ENCODE measurements at regions not wholly inside any gene's neighbourhood (a gene's known extent, or its start where the extent isn't known, plus 50 kb on each side); places are given as distances from the start of the nearest gene placed in this dataset.

DNA sequence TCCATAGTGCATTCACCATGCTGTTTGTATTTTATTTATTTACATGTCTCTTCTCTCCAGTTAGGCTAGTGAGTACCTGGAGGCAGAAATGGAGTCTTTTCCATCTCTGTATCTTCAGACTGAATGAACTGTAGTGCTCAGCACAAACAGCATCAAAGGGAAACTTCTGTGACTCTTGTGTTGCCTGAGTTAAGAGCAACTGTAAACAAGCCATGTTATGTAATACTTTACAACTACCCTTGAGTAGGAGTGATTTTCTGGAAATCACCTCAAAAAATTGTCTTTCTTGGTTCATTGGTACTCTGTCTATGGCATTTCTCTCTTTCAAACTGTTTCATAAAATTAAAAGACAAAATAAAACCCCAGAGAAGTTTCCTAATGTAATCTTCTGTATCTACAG, 258.3 kb downstream of the CGGBP1 start:
- Histone ChIP-seq H3K36me3 (replicated peaks in 1 of 2; ENCODE audit: control insufficient read depth in 1 of 2, insufficient read depth in 2 of 2, low read length in 2 of 2) (no peaks in the 10 kb centered on the region), H3K79me2 (ENCODE audit: insufficient read depth, low read length) (no peaks in the 10 kb centered on the region), H3K27ac (ENCODE audit: extremely low read length, insufficient read depth, low read length) (no peak overlapping the region), H3K9ac (ENCODE audit: insufficient read depth, low read depth, low read length) (no peak overlapping the region), H3K4me3 (replicated peaks in 1 of 3; ENCODE audit: insufficient read depth in 1 of 3, low read depth in 2 of 3, low read length in 3 of 3) (no peak overlapping the region), H4K20me1 (ENCODE audit: insufficient read depth, low read length) (no peaks in the 10 kb centered on the region), H3K27me3 (ENCODE audit: control insufficient read depth in 1 of 2, insufficient read depth in 2 of 2, low read length in 2 of 2) (0 out of 5 replicates have a peak, but pooled peaks cover 0 to 4% of the 10 kb centered on the region in 2 experiments), H3K4me2 (ENCODE audit: low read depth, low read length) (no peak overlapping the region), H3K9me3 (ENCODE audit: low read length) (no peaks in the 10 kb centered on the region), H3K4me1 (ENCODE audit: insufficient read depth, low read length) (no peaks in the 10 kb centered on the region), H2AFZ (ENCODE audit: low read length) (no peak overlapping the region)
- ChIA-PET CTCF (ENCODE audit: low intra/inter-chr PET ratio, low total read pairs) (no interaction called here), POLR2A (no interaction called here)
- BruUV-seq (replicated peaks): no TSS peak
- TF ChIP-seq MBD4 (IDR thresholded peaks at IDR 0.05; ENCODE audit: borderline replicate concordance, low read length) (no peak), ZUFSP (CRISPR knock-in tag; IDR thresholded peaks at IDR 0.05; ENCODE audit: borderline replicate concordance) (no peak), ZNF776 (CRISPR knock-in tag; IDR thresholded peaks at IDR 0.05) (no peak), NCOA1 (CRISPR knock-in tag; IDR thresholded peaks at IDR 0.05) (no peak), NKX3-1 (CRISPR knock-in tag; IDR thresholded peaks at IDR 0.05) (no peak)
- FAIRE-seq (no peak), DNase-seq (ENCODE audit: low spot score) (no peak), ATAC-seq (no peak)
- intact Hi-C loops (cut with micrococcal nuclease; ENCODE audit: unreplicated experiment) (no loop called here), in situ Hi-C loops (cut with HindIII; ENCODE audit: extremely low pct_ligation_motif_present, low pct_unique_long_range_greater_than_20kb) (no loop called here)

GRCh38 chr3:87798567-87798947, 260.2 kb downstream of the CGGBP1 start:
- ATAC-seq: no peak
- Histone ChIP-seq H3K9me3 (ENCODE audit: low read length) (no peaks in the 10 kb centered on the region), H3K4me2 (ENCODE audit: low read depth, low read length) (no peak overlapping the region), H3K36me3 (replicated peaks in 1 of 2; ENCODE audit: control insufficient read depth in 1 of 2, insufficient read depth in 2 of 2, low read length in 2 of 2) (no peaks in the 10 kb centered on the region), H3K4me3 (replicated peaks in 1 of 3; ENCODE audit: insufficient read depth in 1 of 3, low read depth in 2 of 3, low read length in 3 of 3) (no peak overlapping the region), H2AFZ (ENCODE audit: low read length) (no peak overlapping the region), H3K4me1 (ENCODE audit: insufficient read depth, low read length) (no peaks in the 10 kb centered on the region), H3K27ac (ENCODE audit: extremely low read length, insufficient read depth, low read length) (no peak overlapping the region), H3K9ac (ENCODE audit: insufficient read depth, low read depth, low read length) (no peak overlapping the region), H3K79me2 (ENCODE audit: insufficient read depth, low read length) (no peaks in the 10 kb centered on the region), H3K27me3 (ENCODE audit: control insufficient read depth in 1 of 2, insufficient read depth in 2 of 2, low read length in 2 of 2) (peaks cover 0 to 10% of the 10 kb centered on the region in 2 experiments; a peak in 2 of 5 replicates), H4K20me1 (ENCODE audit: insufficient read depth, low read length) (no peaks in the 10 kb centered on the region)
- under 1% methylated on average over 3 of the region's 4 CpGs for WGBS (ENCODE audit: low lambda C conversion rate)
- DNase-seq (ENCODE audit: low spot score): no peak
- in situ Hi-C loops (cut with HindIII; ENCODE audit: extremely low pct_ligation_motif_present, low pct_unique_long_range_greater_than_20kb) (no loop called here), intact Hi-C loops (cut with micrococcal nuclease; ENCODE audit: unreplicated experiment) (no loop called here)
- no TSS peak for BruUV-seq (replicated peaks)
- CTCF ChIA-PET (ENCODE audit: low intra/inter-chr PET ratio, low total read pairs): no interaction called here
- FAIRE-seq: no peak
- POLR2A ChIA-PET: no interaction called here
- TF ChIP-seq MIER3 (CRISPR knock-in tag; IDR thresholded peaks at IDR 0.05; ENCODE audit: borderline replicate concordance) (no peak), NFYB (CRISPR knock-in tag; IDR thresholded peaks at IDR 0.05) (no peak), ZBTB4 (CRISPR knock-in tag; IDR thresholded peaks at IDR 0.05; ENCODE audit: borderline replicate concordance) (no peak), ZNF839 (CRISPR knock-in tag; IDR thresholded peaks at IDR 0.05; ENCODE audit: borderline replicate concordance) (no peak), ZNF30 (CRISPR knock-in tag; IDR thresholded peaks at IDR 0.05) (no peak), PCBP1 (IDR thresholded peaks at IDR 0.05; ENCODE audit: borderline replicate concordance, low read depth, low read length) (no peak), ZNF234 (CRISPR knock-in tag; conservative IDR thresholded peaks at IDR 0.05) (no peak), KDM3A (CRISPR knock-in tag; IDR thresholded peaks at IDR 0.05; ENCODE audit: low read depth) (no peak), CBX5 (CRISPR knock-in tag; IDR thresholded peaks at IDR 0.05; ENCODE audit: borderline replicate concordance) (no peak)
- TF ChIP-seq, protein P1, sequence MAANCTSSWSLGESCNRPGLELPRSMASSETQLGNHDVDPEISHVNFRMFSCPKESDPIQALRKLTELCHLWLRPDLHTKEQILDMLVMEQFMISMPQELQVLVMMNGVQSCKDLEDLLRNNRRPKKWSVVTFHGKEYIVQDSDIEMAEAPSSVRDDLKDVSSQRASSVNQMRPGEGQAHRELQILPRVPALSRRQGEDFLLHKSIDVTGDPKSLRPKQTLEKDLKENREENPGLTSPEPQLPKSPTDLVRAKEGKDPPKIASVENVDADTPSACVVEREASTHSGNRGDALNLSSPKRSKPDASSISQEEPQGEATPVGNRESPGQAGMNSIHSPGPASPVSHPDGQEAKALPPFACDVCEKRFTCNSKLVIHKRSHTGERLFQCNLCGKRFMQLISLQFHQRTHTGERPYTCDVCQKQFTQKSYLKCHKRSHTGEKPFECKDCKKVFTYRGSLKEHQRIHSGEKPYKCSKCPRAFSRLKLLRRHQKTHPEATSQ (CRISPR knock-in tag; IDR thresholded peaks at IDR 0.05; ENCODE audit: borderline replicate concordance): no peak

Measured in HepG2 (cell line).